Body of pancreas (tissue), 4 donors: ENCODE measurements at regions not wholly inside any gene's neighbourhood (a gene's known extent, or its start where the extent isn't known, plus 50 kb on each side); places are given as distances from the start of the nearest gene placed in this dataset.

Experiments used
- ATAC-seq: fragments of 150-250 bp; one replicate; pipeline ENCODE4 v1.9.1; 2016
- DNase-seq, 4 donors: peaks; one replicate each; pipeline ENCODE4 v3.0.0-alpha.2; 2019
- H3K27ac ChIP-seq, 4 donors: fragments of 200-600 bp; sonication (generic); 1 replicate in 3 of 4; 2 replicates in 1 of 4; pipeline versions ENCODE4 v1.5.1 to v1.6.1; 2016 to 2019; ENCODE audit warnings: mild to moderate bottlenecking in 1 of 4, mixed read lengths in 1 of 4, moderate library complexity in 1 of 4
- H3K27me3 ChIP-seq, 2 donors: fragments of 200-600 bp; sonication (generic); one replicate each; pipeline ENCODE4 v1.6.0; 2016; ENCODE audit warnings: mild to moderate bottlenecking in 1 of 2
- H3K36me3 ChIP-seq, 2 donors: fragments of 200-600 bp; sonication (generic); replicated peaks in 1 of 2; 2 replicates each; pipeline ENCODE4 v1.5.1; 2016; ENCODE audit warnings: low read depth in 2 of 2; ENCODE audit not compliant: insufficient read depth in 1 of 2
- H3K4me1 ChIP-seq: fragments of 200-600 bp; sonication (generic); one replicate; pipeline ENCODE4 v1.6.0; 2016
- H3K4me3 ChIP-seq, 2 donors: fragments of 200-600 bp; sonication (generic); 1 replicate in 1 of 2; 2 replicates in 1 of 2; pipeline ENCODE4 v1.5.1; 2016 to 2019
- H3K9me3 ChIP-seq, 3 donors: fragments of 200-600 bp; sonication (generic); 1 replicate in 2 of 3; 2 replicates in 1 of 3; pipeline ENCODE4 v1.5.1; 2016
- POLR2A ChIP-seq, 3 donors: fragments of 450-650 bp; IDR thresholded peaks; one replicate each; pipeline ENCODE4 v1.6.1; 2016; ENCODE audit warnings: antibody characterized with exemption in 3 of 3, mild to moderate bottlenecking in 2 of 3
- WGBS, 2 donors: methylation state at CpG; one replicate each; pipeline ENCODE4 v1.1.5; 2017; 5-methylcytosine and 5-hydroxymethylcytosine counted together
- intact Hi-C: fragments of 100-400 bp; cut with DNase I; formaldehyde crosslinking; loops from one replicate; pipeline ENCODE4 v1.15.1; 2023
- TF ChIP-seq, protein P1 (sequence below), 7 experiments: fragments of 450-650 bp in 4 of 7; fragments of 200-600 bp in 3 of 7; sonication (generic) in 3 of 7; IDR thresholded peaks; one replicate each; pipeline ENCODE4 v1.5.1; 2016 to 2019; ENCODE audit warnings: antibody characterized with exemption in 7 of 7

GRCh38 chr16:35170610-35171009 is 1711.2 kb downstream of the TP53TG3F start:
- TF ChIP-seq, protein P1, sequence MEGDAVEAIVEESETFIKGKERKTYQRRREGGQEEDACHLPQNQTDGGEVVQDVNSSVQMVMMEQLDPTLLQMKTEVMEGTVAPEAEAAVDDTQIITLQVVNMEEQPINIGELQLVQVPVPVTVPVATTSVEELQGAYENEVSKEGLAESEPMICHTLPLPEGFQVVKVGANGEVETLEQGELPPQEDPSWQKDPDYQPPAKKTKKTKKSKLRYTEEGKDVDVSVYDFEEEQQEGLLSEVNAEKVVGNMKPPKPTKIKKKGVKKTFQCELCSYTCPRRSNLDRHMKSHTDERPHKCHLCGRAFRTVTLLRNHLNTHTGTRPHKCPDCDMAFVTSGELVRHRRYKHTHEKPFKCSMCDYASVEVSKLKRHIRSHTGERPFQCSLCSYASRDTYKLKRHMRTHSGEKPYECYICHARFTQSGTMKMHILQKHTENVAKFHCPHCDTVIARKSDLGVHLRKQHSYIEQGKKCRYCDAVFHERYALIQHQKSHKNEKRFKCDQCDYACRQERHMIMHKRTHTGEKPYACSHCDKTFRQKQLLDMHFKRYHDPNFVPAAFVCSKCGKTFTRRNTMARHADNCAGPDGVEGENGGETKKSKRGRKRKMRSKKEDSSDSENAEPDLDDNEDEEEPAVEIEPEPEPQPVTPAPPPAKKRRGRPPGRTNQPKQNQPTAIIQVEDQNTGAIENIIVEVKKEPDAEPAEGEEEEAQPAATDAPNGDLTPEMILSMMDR (IDR thresholded peaks at IDR 0.05), result no peak
- no peak for TF ChIP-seq POLR2A (IDR thresholded peaks at IDR 0.05)
- no peak for ATAC-seq
- H3K4me1 ChIP-seq, result no peaks in the 10 kb centered on the region
- intact Hi-C loops, result no loop called here
- no peaks in the 10 kb centered on the region for H3K36me3 ChIP-seq
- DNase-seq, result no peak
- H3K27ac ChIP-seq, result no peak overlapping the region
- WGBS, 2 donors, result 67 to 85% methylated on average over 3 of the region's 3 CpGs
- no peaks in the 10 kb centered on the region for H3K27me3 ChIP-seq
- no peaks in the 10 kb centered on the region for H3K9me3 ChIP-seq
- H3K4me3 ChIP-seq, result no peak overlapping the region

GRCh38 chr16:35171106-35171505 is 1711.7 kb downstream of the TP53TG3F start:
- Histone ChIP-seq H3K4me1 (no peaks in the 10 kb centered on the region), H3K27me3 (no peaks in the 10 kb centered on the region), H3K9me3 (no peaks in the 10 kb centered on the region), H3K4me3 (no peak overlapping the region), H3K36me3 (no peaks in the 10 kb centered on the region), H3K27ac (no peak overlapping the region)
- TF ChIP-seq, protein P1 (IDR thresholded peaks at IDR 0.05), result no peak
- TF ChIP-seq POLR2A (IDR thresholded peaks at IDR 0.05), result no peak
- ATAC-seq, result no peak
- 52 to 63% methylated on average over 6 of the region's 6 CpGs for WGBS, 2 donors
- intact Hi-C loops, result no loop called here
- DNase-seq, result no peak

DNA sequence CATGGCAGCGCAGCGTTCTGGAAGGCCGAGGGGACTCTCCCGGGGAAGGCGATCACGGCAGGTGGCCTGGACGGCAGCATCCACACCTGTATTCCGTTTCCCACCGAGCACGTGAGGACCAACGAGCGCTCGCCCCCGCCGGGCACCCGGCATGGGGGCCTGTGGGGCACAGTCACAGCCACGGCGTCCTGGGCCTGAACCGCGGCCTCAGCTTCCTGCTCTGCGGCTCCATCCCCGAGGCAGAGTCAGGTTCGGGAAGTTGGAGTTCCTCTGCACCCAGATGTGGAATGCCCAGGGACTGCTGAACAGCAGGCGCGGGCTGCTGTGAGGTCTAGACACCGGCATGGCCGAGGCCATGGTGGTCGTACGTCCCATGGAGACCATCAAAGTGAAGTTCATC is 1713.9 kb downstream of the TP53TG3F start:
- WGBS, 2 donors, result 78 to 80% methylated on average over 22 to 26 of the region's 29 CpGs
- Histone ChIP-seq H3K36me3 (no peaks in the 10 kb centered on the region), H3K4me3 (no peak overlapping the region), H3K9me3 (no peaks in the 10 kb centered on the region), H3K27me3 (no peaks in the 10 kb centered on the region), H3K4me1 (no peaks in the 10 kb centered on the region), H3K27ac (no peak overlapping the region)
- no peak for ATAC-seq
- intact Hi-C loops, result no loop called here
- DNase-seq, result no peak
- TF ChIP-seq, protein P1 (IDR thresholded peaks at IDR 0.05), result no peak
- no peak for TF ChIP-seq POLR2A (IDR thresholded peaks at IDR 0.05)

- no peak overlapping the region for H3K4me3 ChIP-seq
- no peaks in the 10 kb centered on the region for H3K9me3 ChIP-seq
- no peaks in the 10 kb centered on the region for H3K27me3 ChIP-seq
- H3K4me1 ChIP-seq, result no peaks in the 10 kb centered on the region
- H3K36me3 ChIP-seq, result no peaks in the 10 kb centered on the region
- 33 to 64% methylated on average over 1 to 4 of the region's 4 CpGs for WGBS, 2 donors
- ATAC-seq (no peak), DNase-seq (no peak)
- no peak overlapping the region for H3K27ac ChIP-seq
- intact Hi-C loops, result no loop called here
- TF ChIP-seq, protein P1 (IDR thresholded peaks at IDR 0.05), result no peak
- TF ChIP-seq POLR2A (IDR thresholded peaks at IDR 0.05), result no peak
Observed at GRCh38 chr16:35174016-35174415, 1714.6 kb downstream of the TP53TG3F start.

DNA sequence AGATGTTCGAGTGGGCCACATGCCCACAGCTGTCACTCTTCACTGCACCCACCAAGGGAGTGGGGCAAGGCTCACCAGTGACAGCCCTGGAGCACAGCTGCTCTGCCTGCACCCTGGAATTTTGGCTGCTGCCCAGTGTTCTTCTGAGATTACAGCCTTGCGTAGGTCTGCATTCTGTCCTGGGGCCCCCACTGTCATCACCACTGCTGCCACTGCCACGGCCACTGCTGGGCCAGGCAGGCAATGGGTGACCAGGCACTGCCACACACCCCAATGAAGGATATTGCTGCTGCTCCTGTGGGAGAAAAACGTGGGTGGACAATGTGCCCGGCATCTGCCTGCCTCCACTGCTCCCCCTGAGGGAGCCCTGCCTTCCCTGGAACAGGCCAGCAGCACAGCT is 1717.0 kb downstream of the TP53TG3F start:
- WGBS, 2 donors, result 36 to 54% methylated on average over 5 of the region's 5 CpGs
- ATAC-seq (no peak), DNase-seq (no peak)
- Histone ChIP-seq H3K27ac (no peak overlapping the region), H3K27me3 (no peaks in the 10 kb centered on the region), H3K9me3 (no peaks in the 10 kb centered on the region), H3K4me1 (no peaks in the 10 kb centered on the region), H3K4me3 (no peak overlapping the region), H3K36me3 (no peaks in the 10 kb centered on the region)
- intact Hi-C loops, result no loop called here
- TF ChIP-seq POLR2A (IDR thresholded peaks at IDR 0.05), result no peak
- TF ChIP-seq, protein P1 (IDR thresholded peaks at IDR 0.05), result no peak
